ENCODE measurements at regions not wholly inside any gene's neighbourhood (a gene's known extent, or its start where the extent isn't known, plus 50 kb on each side); places are given as distances from the start of the nearest gene placed in this dataset.

GRCh38 chr2:146527166-146527565 lies 1317.7 kb upstream of the ACVR2A start:
- TF ChIP-seq, protein P1, sequence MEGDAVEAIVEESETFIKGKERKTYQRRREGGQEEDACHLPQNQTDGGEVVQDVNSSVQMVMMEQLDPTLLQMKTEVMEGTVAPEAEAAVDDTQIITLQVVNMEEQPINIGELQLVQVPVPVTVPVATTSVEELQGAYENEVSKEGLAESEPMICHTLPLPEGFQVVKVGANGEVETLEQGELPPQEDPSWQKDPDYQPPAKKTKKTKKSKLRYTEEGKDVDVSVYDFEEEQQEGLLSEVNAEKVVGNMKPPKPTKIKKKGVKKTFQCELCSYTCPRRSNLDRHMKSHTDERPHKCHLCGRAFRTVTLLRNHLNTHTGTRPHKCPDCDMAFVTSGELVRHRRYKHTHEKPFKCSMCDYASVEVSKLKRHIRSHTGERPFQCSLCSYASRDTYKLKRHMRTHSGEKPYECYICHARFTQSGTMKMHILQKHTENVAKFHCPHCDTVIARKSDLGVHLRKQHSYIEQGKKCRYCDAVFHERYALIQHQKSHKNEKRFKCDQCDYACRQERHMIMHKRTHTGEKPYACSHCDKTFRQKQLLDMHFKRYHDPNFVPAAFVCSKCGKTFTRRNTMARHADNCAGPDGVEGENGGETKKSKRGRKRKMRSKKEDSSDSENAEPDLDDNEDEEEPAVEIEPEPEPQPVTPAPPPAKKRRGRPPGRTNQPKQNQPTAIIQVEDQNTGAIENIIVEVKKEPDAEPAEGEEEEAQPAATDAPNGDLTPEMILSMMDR (conservative IDR thresholded peaks at IDR 0.05; ENCODE audit: low read depth, low read length): no peak
- no peak for TF ChIP-seq EZH2 (IDR thresholded peaks at IDR 0.05; ENCODE audit: borderline replicate concordance, low read depth, low read length, poor library complexity, severe bottlenecking)
